ENCODE measurements at regions not wholly inside any gene's neighbourhood (a gene's known extent, or its start where the extent isn't known, plus 50 kb on each side); places are given as distances from the start of the nearest gene placed in this dataset.

GRCh38 chr5:124511791-124512190 is 234.6 kb downstream of the ZNF608 start:
- TF ChIP-seq POLR2AphosphoS5 (IDR thresholded peaks at IDR 0.05; ENCODE audit: borderline replicate concordance, low read depth, low read length) (no peak), EZH2 (IDR thresholded peaks at IDR 0.05) (no peak)
